ENCODE measurements at regions not wholly inside any gene's neighbourhood (a gene's known extent, or its start where the extent isn't known, plus 50 kb on each side); places are given as distances from the start of the nearest gene placed in this dataset.

DNA sequence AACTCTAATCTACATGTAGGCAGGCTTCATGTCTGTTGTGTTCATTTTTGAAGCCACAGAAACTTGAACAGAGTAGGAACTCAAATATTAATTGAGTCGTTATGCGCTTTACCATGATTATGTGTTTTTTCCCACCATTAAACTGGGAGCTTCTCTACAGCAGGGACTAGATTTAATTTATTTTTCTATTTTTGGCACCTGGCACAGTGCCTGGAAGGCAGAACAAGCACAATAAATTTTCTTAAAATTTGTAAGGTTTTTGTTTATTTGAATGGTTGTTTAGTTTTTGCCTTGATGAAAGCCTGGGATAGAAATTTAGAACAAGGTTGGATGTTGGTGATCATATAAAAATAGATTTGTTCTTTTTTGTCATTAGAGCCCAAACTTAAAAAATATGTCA, 221.7 kb upstream of the PLEKHG7 start:
- ATAC-seq (no peak), DNase-seq (ENCODE audit: low read depth, low spot score) (no peak)
- no peaks in the 10 kb centered on the region for H3K79me2 ChIP-seq (ENCODE audit: insufficient read depth, low read length)
- CTCF ChIA-PET: no interaction called here
- no peak overlapping the region for H3K4me3 ChIP-seq (replicated peaks in 1 of 2; ENCODE audit: low read depth in 1 of 2, low read length in 2 of 2)
- no peaks in the 10 kb centered on the region for H3K4me1 ChIP-seq (ENCODE audit: control insufficient read depth in 1 of 2, insufficient read depth in 2 of 2, low read length in 2 of 2)
- POLR2A ChIA-PET: no interaction called here
- no peaks in the 10 kb centered on the region for H3K27me3 ChIP-seq (ENCODE audit: insufficient read depth, low read length)
- no peak overlapping the region for H3K9ac ChIP-seq (ENCODE audit: low read length)
- BruUV-seq (replicated peaks): no TSS peak
- no peak overlapping the region for H3K27ac ChIP-seq (ENCODE audit: low read depth, low read length)
- RAD21 ChIA-PET (ENCODE audit: low non-redundant PET in 1 of 2, low total read pairs in 2 of 2, uncharacterized antibody in 2 of 2, unreplicated experiment in 2 of 2): no interaction called here
- no peaks in the 10 kb centered on the region for H4K20me1 ChIP-seq (ENCODE audit: insufficient read depth)
- no peaks in the 10 kb centered on the region for H3K36me3 ChIP-seq (ENCODE audit: control insufficient read depth in 1 of 2, insufficient read depth in 2 of 2, low read length in 2 of 2)
- no peak for TF ChIP-seq FOSL1 (IDR thresholded peaks at IDR 0.05; ENCODE audit: low read depth)
- TF ChIP-seq RAD21 (IDR thresholded peaks at IDR 0.05; ENCODE audit: low read depth): no peak
- TF ChIP-seq CEBPB (IDR thresholded peaks at IDR 0.05; ENCODE audit: low read depth): no peak
- no peak for TF ChIP-seq EGR1 (IDR thresholded peaks at IDR 0.05; ENCODE audit: low read depth)
- no peak for TF ChIP-seq ELF1 (IDR thresholded peaks at IDR 0.05; ENCODE audit: borderline replicate concordance, low read depth)
- no peak for TF ChIP-seq SRF (IDR thresholded peaks at IDR 0.05; ENCODE audit: low read depth)
- no peak for TF ChIP-seq TCF7L2 (IDR thresholded peaks at IDR 0.05; ENCODE audit: borderline replicate concordance, extremely low read depth, insufficient read depth, insufficient read length)
- no peak for TF ChIP-seq POLR2A (IDR thresholded peaks at IDR 0.05; ENCODE audit: borderline replicate concordance, extremely low read depth, insufficient read depth, insufficient read length)
- no peak for TF ChIP-seq POLR2AphosphoS5 (IDR thresholded peaks at IDR 0.05; ENCODE audit: low read depth, low read length)
- no peak overlapping the region for H2AFZ ChIP-seq (ENCODE audit: low read depth, low read length, poor library complexity, severe bottlenecking)
- intact Hi-C loops (cut with micrococcal nuclease): no loop called here
- no peak overlapping the region for H3K4me2 ChIP-seq (ENCODE audit: low read length)
- no peaks in the 10 kb centered on the region for H3K9me2 ChIP-seq (ENCODE audit: insufficient read depth)
- no peaks in the 10 kb centered on the region for H3K9me3 ChIP-seq (ENCODE audit: control insufficient read depth in 1 of 2, insufficient read depth in 1 of 2, low read depth in 1 of 2, low read length in 2 of 2)

DNA sequence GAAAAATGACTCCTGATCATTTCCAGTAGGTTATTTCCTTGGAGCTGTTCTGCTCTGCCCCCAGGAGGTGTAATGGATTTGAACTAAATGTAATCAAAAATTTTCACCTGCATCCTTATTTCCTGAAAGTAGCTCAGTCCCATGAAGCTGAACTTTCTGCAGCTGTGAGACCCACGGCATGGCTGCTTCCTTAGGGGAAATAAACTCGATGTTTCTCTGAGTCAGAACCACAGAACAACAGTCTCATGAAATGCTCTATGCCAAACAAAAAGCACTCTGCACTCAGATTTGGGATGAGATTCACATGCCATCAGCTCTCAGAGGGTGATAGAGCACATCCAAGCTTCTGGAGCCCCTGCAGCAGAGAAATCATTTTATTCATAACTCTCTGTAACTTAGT, 224.1 kb upstream of the PLEKHG7 start:
- no peaks in the 10 kb centered on the region for H3K79me2 ChIP-seq (ENCODE audit: insufficient read depth, low read length)
- intact Hi-C loops (cut with micrococcal nuclease): no loop called here
- H3K9me3 ChIP-seq (ENCODE audit: control insufficient read depth in 1 of 2, insufficient read depth in 1 of 2, low read depth in 1 of 2, low read length in 2 of 2): no peaks in the 10 kb centered on the region
- no peaks in the 10 kb centered on the region for H3K27me3 ChIP-seq (ENCODE audit: insufficient read depth, low read length)
- H4K20me1 ChIP-seq (ENCODE audit: insufficient read depth): no peaks in the 10 kb centered on the region
- ChIA-PET CTCF (no interaction called here), POLR2A (no interaction called here), RAD21 (ENCODE audit: low non-redundant PET in 1 of 2, low total read pairs in 2 of 2, uncharacterized antibody in 2 of 2, unreplicated experiment in 2 of 2) (interaction anchor here in 1 of 2 experiments (0.6 kb wide), 1 partner anchor 1043 kb away, joined by 4 read pairs; no protein-coding TSS in a partner anchor)
- ATAC-seq (no peak), DNase-seq (ENCODE audit: low read depth, low spot score) (no peak)
- H3K9ac ChIP-seq (ENCODE audit: low read length): no peak overlapping the region
- no peak for TF ChIP-seq ZFX (IDR thresholded peaks at IDR 0.05)
- no peak for TF ChIP-seq ZNF274 (IDR thresholded peaks at IDR 0.05; ENCODE audit: low read depth, low read length)
- TF ChIP-seq, protein P1, sequence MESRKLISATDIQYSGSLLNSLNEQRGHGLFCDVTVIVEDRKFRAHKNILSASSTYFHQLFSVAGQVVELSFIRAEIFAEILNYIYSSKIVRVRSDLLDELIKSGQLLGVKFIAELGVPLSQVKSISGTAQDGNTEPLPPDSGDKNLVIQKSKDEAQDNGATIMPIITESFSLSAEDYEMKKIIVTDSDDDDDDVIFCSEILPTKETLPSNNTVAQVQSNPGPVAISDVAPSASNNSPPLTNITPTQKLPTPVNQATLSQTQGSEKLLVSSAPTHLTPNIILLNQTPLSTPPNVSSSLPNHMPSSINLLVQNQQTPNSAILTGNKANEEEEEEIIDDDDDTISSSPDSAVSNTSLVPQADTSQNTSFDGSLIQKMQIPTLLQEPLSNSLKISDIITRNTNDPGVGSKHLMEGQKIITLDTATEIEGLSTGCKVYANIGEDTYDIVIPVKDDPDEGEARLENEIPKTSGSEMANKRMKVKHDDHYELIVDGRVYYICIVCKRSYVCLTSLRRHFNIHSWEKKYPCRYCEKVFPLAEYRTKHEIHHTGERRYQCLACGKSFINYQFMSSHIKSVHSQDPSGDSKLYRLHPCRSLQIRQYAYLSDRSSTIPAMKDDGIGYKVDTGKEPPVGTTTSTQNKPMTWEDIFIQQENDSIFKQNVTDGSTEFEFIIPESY (IDR thresholded peaks at IDR 0.05; ENCODE audit: extremely low read depth, insufficient replicate concordance, low read length): no peak
- no peak for TF ChIP-seq CEBPB (IDR thresholded peaks at IDR 0.05; ENCODE audit: low read depth)
- TF ChIP-seq, protein P2, sequence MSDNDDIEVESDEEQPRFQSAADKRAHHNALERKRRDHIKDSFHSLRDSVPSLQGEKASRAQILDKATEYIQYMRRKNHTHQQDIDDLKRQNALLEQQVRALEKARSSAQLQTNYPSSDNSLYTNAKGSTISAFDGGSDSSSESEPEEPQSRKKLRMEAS (IDR thresholded peaks at IDR 0.05): no peak
- TF ChIP-seq RAD21 (IDR thresholded peaks at IDR 0.05; ENCODE audit: low read depth): no peak
- TF ChIP-seq TCF7L2 (IDR thresholded peaks at IDR 0.05; ENCODE audit: borderline replicate concordance, extremely low read depth, insufficient read depth, insufficient read length): no peak
- TF ChIP-seq SP1 (IDR thresholded peaks at IDR 0.05; ENCODE audit: low read depth): no peak
- TF ChIP-seq POLR2AphosphoS5 (IDR thresholded peaks at IDR 0.05; ENCODE audit: low read depth, low read length): no peak
- no peak for TF ChIP-seq EZH2phosphoT487 (IDR thresholded peaks at IDR 0.05; ENCODE audit: borderline replicate concordance)
- no peaks in the 10 kb centered on the region for H3K9me2 ChIP-seq (ENCODE audit: insufficient read depth)
- no peaks in the 10 kb centered on the region for H3K36me3 ChIP-seq (ENCODE audit: control insufficient read depth in 1 of 2, insufficient read depth in 2 of 2, low read length in 2 of 2)
- H3K27ac ChIP-seq (ENCODE audit: low read depth, low read length): no peak overlapping the region
- no peak overlapping the region for H2AFZ ChIP-seq (ENCODE audit: low read depth, low read length, poor library complexity, severe bottlenecking)
- no peak overlapping the region for H3K4me3 ChIP-seq (replicated peaks in 1 of 2; ENCODE audit: low read depth in 1 of 2, low read length in 2 of 2)
- no TSS peak for BruUV-seq (replicated peaks)
- H3K4me2 ChIP-seq (ENCODE audit: low read length): no peak overlapping the region
- no peaks in the 10 kb centered on the region for H3K4me1 ChIP-seq (ENCODE audit: control insufficient read depth in 1 of 2, insufficient read depth in 2 of 2, low read length in 2 of 2)

Data from HCT116 (cell line).